LNCaP clone FGC (cell line): ENCODE measurements at regions not wholly inside any gene's neighbourhood (a gene's known extent, or its start where the extent isn't known, plus 50 kb on each side); places are given as distances from the start of the nearest gene placed in this dataset.
A peak's percentile ranks its signal among the peaks of the same experiment; 100 is the strongest.

ENCODE experiments used
- DNase-seq: peaks from one replicate; pipeline ENCODE4 v3.0.0-alpha.2; 2011; ENCODE audit warnings: low read depth
- H3K4me3 ChIP-seq: 2 replicates; pipeline ENCODE4 v1.5.1; 2011; ENCODE audit warnings: mild to moderate bottlenecking, low read depth, low read length, control low read depth
- CTCF ChIP-seq: IDR thresholded peaks from 2 replicates; pipeline ENCODE4 v1.5.1; 2012; ENCODE audit warnings: mild to moderate bottlenecking; ENCODE audit not compliant: control insufficient read depth, insufficient read depth; ENCODE audit errors: extremely low read depth

GRCh38 chr14:34302654-34303053, 159.4 kb downstream of the SPTSSA start:
- DNase-seq, result peak; percentile 30
- no peak overlapping the region for H3K4me3 ChIP-seq
- no peak for TF ChIP-seq CTCF

GRCh38 chr14:34300882-34301734, 160.9 kb downstream of the SPTSSA start:
- H3K4me3 ChIP-seq, result no peak overlapping the region
- DNase-seq, result peak; percentile 49
- peak; percentile 80 for TF ChIP-seq CTCF

GRCh38 chr14:34300330-34300729, 161.7 kb downstream of the SPTSSA start:
- no peak for TF ChIP-seq CTCF
- no peak for DNase-seq
- no peak overlapping the region for H3K4me3 ChIP-seq

GRCh38 chr14:34299360-34299759, 162.7 kb downstream of the SPTSSA start:
- TF ChIP-seq CTCF, result no peak
- no peak overlapping the region for H3K4me3 ChIP-seq
- no peak for DNase-seq

- no peak for TF ChIP-seq CTCF
- DNase-seq, result no peak
These were observed 164.1 kb downstream of the SPTSSA start for GRCh38 chr14:34297786-34298520.

GRCh38 chr14:34283590-34283989, 178.4 kb downstream of the SPTSSA start:
- H3K4me3 ChIP-seq, result no peak overlapping the region
- no peak for TF ChIP-seq CTCF
- no peak for DNase-seq

More at GRCh38 chr14:34297786-34298520, 164.1 kb downstream of the SPTSSA start:
- H3K4me3 ChIP-seq, result no peak overlapping the region
